ENCODE measurements at regions not wholly inside any gene's neighbourhood (a gene's known extent, or its start where the extent isn't known, plus 50 kb on each side); places are given as distances from the start of the nearest gene placed in this dataset.

GRCh38 chr7:85669225-85669624 lies 482.4 kb upstream of the SEMA3D start:
- TF ChIP-seq TAF1 (IDR thresholded peaks at IDR 0.05; ENCODE audit: low read depth, low read length) (no peak), CTCF (IDR thresholded peaks at IDR 0.05; ENCODE audit: control extremely low read depth in 1 of 3, insufficient read depth in 1 of 3, low read depth in 1 of 3, low read length in 3 of 3) (no peak)

All from H1 (cell line).